ENCODE measurements at regions not wholly inside any gene's neighbourhood (a gene's known extent, or its start where the extent isn't known, plus 50 kb on each side); places are given as distances from the start of the nearest gene placed in this dataset.

DNA sequence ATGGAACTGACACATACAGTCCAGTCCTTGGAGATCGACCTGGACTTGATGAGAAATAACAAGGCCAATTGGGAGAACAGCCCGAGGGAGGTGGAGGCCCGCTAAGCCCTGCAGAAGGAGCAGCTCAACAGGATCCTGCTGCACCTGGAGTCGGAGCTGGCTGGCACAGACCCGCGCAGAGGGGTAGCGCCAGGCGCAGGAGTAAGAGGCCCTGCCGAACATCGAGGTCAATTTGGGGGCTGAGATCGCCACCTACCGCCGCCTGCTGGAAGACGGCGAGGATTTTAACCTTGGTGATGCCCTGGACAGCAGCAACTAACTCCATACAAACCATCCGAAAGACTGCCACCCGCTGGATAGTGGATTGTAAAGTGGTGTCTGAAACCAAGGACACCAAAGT, 1610.1 kb upstream of the ACO1 start (continued):
- TF ChIP-seq GMEB1 (CRISPR knock-in tag; IDR thresholded peaks at IDR 0.05): no peak
- no peak for TF ChIP-seq SOX6 (IDR thresholded peaks at IDR 0.05)
- no peak for TF ChIP-seq ZNF764 (CRISPR knock-in tag; IDR thresholded peaks at IDR 0.05; ENCODE audit: low read depth)

GRCh38 chr9:30775236-30775635, 1609.2 kb upstream of the ACO1 start:
- H3K4me2 ChIP-seq (ENCODE audit: insufficient read depth, low read length): no peak overlapping the region
- no peak overlapping the region for H2AFZ ChIP-seq (ENCODE audit: low read depth, low read length)
- no peak overlapping the region for H3K27ac ChIP-seq (ENCODE audit: extremely low read depth, low read depth, low read length)
- no peak overlapping the region for H3K9ac ChIP-seq (ENCODE audit: insufficient read depth in 1 of 2, low read depth in 2 of 2, low read length in 2 of 2)
- no peak overlapping the region for H3K4me3 ChIP-seq
- in situ Hi-C loops (cut with MboI): no loop called here
- FAIRE-seq: no peak
- no peaks in the 10 kb centered on the region for H3K79me2 ChIP-seq (ENCODE audit: control insufficient read depth, insufficient read depth, low read length)
- WGBS (ENCODE audit: insufficient coverage, low coverage, missing lambda C conversion rate): no CpG with 5 or more reads among the region's 1 CpG
- no peaks in the 10 kb centered on the region for H4K20me1 ChIP-seq (replicated peaks; ENCODE audit: control insufficient read depth, insufficient read depth, low read length)
- no peaks in the 10 kb centered on the region for H3K27me3 ChIP-seq (ENCODE audit: control insufficient read depth in 2 of 2, insufficient read depth in 2 of 2, low read length in 2 of 2)
- H3K9me3 ChIP-seq (replicated peaks; ENCODE audit: control insufficient read depth, insufficient read depth, low read depth, low read length): no peaks in the 10 kb centered on the region
- H3K36me3 ChIP-seq (ENCODE audit: control insufficient read depth, insufficient read depth, low read length): no peaks in the 10 kb centered on the region
- ATAC-seq: no peak
- intact Hi-C loops (cut with micrococcal nuclease): no loop called here
- no peaks in the 10 kb centered on the region for H3K9me1 ChIP-seq (ENCODE audit: control insufficient read depth, insufficient read depth, low read length)
- ChIA-PET CTCF (ENCODE audit: low intra/inter-chr PET ratio) (no interaction called here), POLR2A (no interaction called here)
- H3K4me1 ChIP-seq (replicated peaks in 1 of 2; ENCODE audit: control insufficient read depth in 2 of 2, insufficient read depth in 2 of 2, low read length in 2 of 2): no peaks in the 10 kb centered on the region
- DNase-seq (ENCODE audit: extremely low read depth in 1 of 4, low spot score in 3 of 4): no peak
- no TSS peak for BruUV-seq (replicated peaks)
- no peak for TF ChIP-seq MED1 (CRISPR knock-in tag; IDR thresholded peaks at IDR 0.05; ENCODE audit: borderline replicate concordance)
- TF ChIP-seq TCF15 (CRISPR knock-in tag; IDR thresholded peaks at IDR 0.05): no peak
- TF ChIP-seq NFE2 (IDR thresholded peaks at IDR 0.05; ENCODE audit: low read depth): no peak
- TF ChIP-seq SMARCE1 (IDR thresholded peaks at IDR 0.05): no peak
- no peak for TF ChIP-seq E4F1 (CRISPR knock-in tag; IDR thresholded peaks at IDR 0.05; ENCODE audit: borderline replicate concordance)
- TF ChIP-seq PTBP1 (IDR thresholded peaks at IDR 0.05; ENCODE audit: low read depth, low read length): no peak
- no peak for TF ChIP-seq MEIS2 (IDR thresholded peaks at IDR 0.05; ENCODE audit: partially characterized antibody)
- TF ChIP-seq ZNF311 (CRISPR knock-in tag; IDR thresholded peaks at IDR 0.05): no peak
- TF ChIP-seq RBM15 (IDR thresholded peaks at IDR 0.05; ENCODE audit: insufficient read depth, low read length): no peak
- TF ChIP-seq ZNF41 (CRISPR knock-in tag; conservative IDR thresholded peaks at IDR 0.05): no peak
- TF ChIP-seq FOXM1 (IDR thresholded peaks at IDR 0.05; ENCODE audit: low read depth): no peak
- no peak for TF ChIP-seq FOXM1 (CRISPR knock-in tag; IDR thresholded peaks at IDR 0.05; ENCODE audit: low read depth)
- TF ChIP-seq ZFP91 (CRISPR knock-in tag; IDR thresholded peaks at IDR 0.05): no peak
- no peak for TF ChIP-seq YBX1 (IDR thresholded peaks at IDR 0.05)
- no peak for TF ChIP-seq HNRNPL (IDR thresholded peaks at IDR 0.05; ENCODE audit: low read depth, low read length)
- TF ChIP-seq CREM (IDR thresholded peaks at IDR 0.05; ENCODE audit: low read depth): no peak
- TF ChIP-seq ZNF316 (IDR thresholded peaks at IDR 0.05): no peak

Measured in K562 (cell line).